ENCODE measurements at regions not wholly inside any gene's neighbourhood (a gene's known extent, or its start where the extent isn't known, plus 50 kb on each side); places are given as distances from the start of the nearest gene placed in this dataset.

GRCh38 chr2:53093355-53093754 lies 674.2 kb upstream of the CHAC2 start:
- TF ChIP-seq, protein P1, sequence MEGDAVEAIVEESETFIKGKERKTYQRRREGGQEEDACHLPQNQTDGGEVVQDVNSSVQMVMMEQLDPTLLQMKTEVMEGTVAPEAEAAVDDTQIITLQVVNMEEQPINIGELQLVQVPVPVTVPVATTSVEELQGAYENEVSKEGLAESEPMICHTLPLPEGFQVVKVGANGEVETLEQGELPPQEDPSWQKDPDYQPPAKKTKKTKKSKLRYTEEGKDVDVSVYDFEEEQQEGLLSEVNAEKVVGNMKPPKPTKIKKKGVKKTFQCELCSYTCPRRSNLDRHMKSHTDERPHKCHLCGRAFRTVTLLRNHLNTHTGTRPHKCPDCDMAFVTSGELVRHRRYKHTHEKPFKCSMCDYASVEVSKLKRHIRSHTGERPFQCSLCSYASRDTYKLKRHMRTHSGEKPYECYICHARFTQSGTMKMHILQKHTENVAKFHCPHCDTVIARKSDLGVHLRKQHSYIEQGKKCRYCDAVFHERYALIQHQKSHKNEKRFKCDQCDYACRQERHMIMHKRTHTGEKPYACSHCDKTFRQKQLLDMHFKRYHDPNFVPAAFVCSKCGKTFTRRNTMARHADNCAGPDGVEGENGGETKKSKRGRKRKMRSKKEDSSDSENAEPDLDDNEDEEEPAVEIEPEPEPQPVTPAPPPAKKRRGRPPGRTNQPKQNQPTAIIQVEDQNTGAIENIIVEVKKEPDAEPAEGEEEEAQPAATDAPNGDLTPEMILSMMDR (IDR thresholded peaks at IDR 0.05), result no peak
- TF ChIP-seq POLR2A (IDR thresholded peaks at IDR 0.05) (no peak), EP300 (IDR thresholded peaks at IDR 0.05) (no peak)
